A673 (cell line): ENCODE measurements at regions not wholly inside any gene's neighbourhood (a gene's known extent, or its start where the extent isn't known, plus 50 kb on each side); places are given as distances from the start of the nearest gene placed in this dataset.

Experiments used
- BruUV-seq: library from RNA; stranded (reverse); fragments of 400-500 nt; replicated peaks from 2 replicates; lab custom pipeline; 2021; lab: Mats Ljungman, UMichigan
- CTCF ChIA-PET: fragments of 300-600 bp; sonication (Branson Sonifier 250); formaldehyde crosslinking; loops from one replicate; lab custom pipeline; 2022; ENCODE audit warnings: antibody characterized with exemption; lab: Charles Lee
- POLR2A ChIA-PET: fragments of 300-600 bp; sonication (Branson Sonifier 250); formaldehyde crosslinking; loops from one replicate; lab custom pipeline; 2022; ENCODE audit warnings: antibody characterized with exemption; ENCODE audit not compliant: low non-redundant PET; lab: Charles Lee
- DNase-seq: peaks from one replicate; pipeline ENCODE4 v3.0.0-alpha.2; 2015; ENCODE audit warnings: low spot score
- H3K27ac ChIP-seq: fragments of 200-600 bp; sonication (generic); 2 replicates; pipeline ENCODE4 v1.5.1; 2016; ENCODE audit warnings: mixed run types, low read depth, mild to moderate bottlenecking, mixed read lengths, antibody characterized with exemption, low read length; ENCODE audit not compliant: poor library complexity, severe bottlenecking
- H3K27me3 ChIP-seq: fragments of 200-600 bp; sonication (generic); replicated peaks from 2 replicates; pipeline ENCODE4 v1.6.1; 2017; ENCODE audit warnings: mixed run types, low read depth, mild to moderate bottlenecking, mixed read lengths, antibody characterized with exemption, low read length; ENCODE audit not compliant: insufficient read depth, poor library complexity
- H3K36me3 ChIP-seq: fragments of 200-600 bp; sonication (generic); 2 replicates; pipeline ENCODE4 v1.6.1; 2016; ENCODE audit warnings: mixed run types, mild to moderate bottlenecking, mixed read lengths, antibody characterized with exemption, low read length; ENCODE audit not compliant: insufficient read depth, poor library complexity, severe bottlenecking
- H3K4me1 ChIP-seq: fragments of 200-600 bp; sonication (generic); 2 replicates; pipeline ENCODE4 v1.6.1; 2017; ENCODE audit warnings: mixed run types, mild to moderate bottlenecking, mixed read lengths, antibody characterized with exemption, low read length; ENCODE audit not compliant: insufficient read depth, poor library complexity, severe bottlenecking
- H3K4me3 ChIP-seq: fragments of 200-600 bp; sonication (generic); 2 replicates; pipeline ENCODE4 v1.5.1; 2016; ENCODE audit warnings: low read depth, mixed run types, mild to moderate bottlenecking, mixed read lengths, low read length; ENCODE audit not compliant: poor library complexity, severe bottlenecking
- H3K9me3 ChIP-seq: fragments of 200-600 bp; sonication (generic); 2 replicates; pipeline ENCODE4 v1.6.1; 2016; ENCODE audit warnings: mixed run types, low read depth, mild to moderate bottlenecking, mixed read lengths, antibody characterized with exemption, low read length; ENCODE audit not compliant: poor library complexity, severe bottlenecking
- EZH2 ChIP-seq: fragments of 200-600 bp; sonication (generic); IDR thresholded peaks from 2 replicates; pipeline ENCODE4 v1.6.1; 2017; ENCODE audit warnings: borderline replicate concordance, low read depth, mild to moderate bottlenecking, mixed read lengths, antibody characterized with exemption, low read length; ENCODE audit not compliant: poor library complexity, severe bottlenecking
- intact Hi-C: fragments of 100-400 bp; cut with micrococcal nuclease; formaldehyde crosslinking; loops from one replicate; pipeline ENCODE4 v1.10.0; 2022; ENCODE audit not compliant: unreplicated experiment
- TF ChIP-seq, protein P1 (sequence below): fragments of 300-800, 200-600 bp; sonication (generic); conservative IDR thresholded peaks from 2 replicates; pipeline ENCODE4 v1.5.1; 2017; ENCODE audit warnings: low read depth, mild to moderate bottlenecking, antibody characterized with exemption, low read length, moderate library complexity, mixed read lengths

DNA sequence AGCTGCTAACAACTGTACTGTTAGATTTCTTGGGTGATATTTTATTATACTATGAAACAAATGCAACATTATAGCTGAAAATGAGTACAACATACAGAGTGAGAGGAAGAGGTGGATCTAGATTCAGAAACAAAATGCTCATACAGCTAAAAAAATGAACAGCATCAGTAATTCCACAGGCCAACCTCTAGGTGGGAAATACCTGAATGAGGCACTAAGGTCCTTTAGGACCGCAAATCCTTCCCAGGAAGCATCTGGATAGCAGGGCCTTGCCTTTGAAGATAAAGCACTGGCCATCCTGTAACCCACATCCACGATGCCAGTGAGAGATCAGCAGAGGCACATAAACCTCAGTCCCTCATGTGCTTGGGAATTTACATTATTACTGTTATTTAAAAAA, 310.8 kb downstream of the YTHDC2 start:
- ChIA-PET POLR2A (no interaction called here), CTCF (no interaction called here)
- DNase-seq: no peak
- intact Hi-C loops: no loop called here
- Histone ChIP-seq H3K27me3 (no peaks in the 10 kb centered on the region), H3K36me3 (no peaks in the 10 kb centered on the region), H3K4me1 (no peaks in the 10 kb centered on the region), H3K9me3 (no peaks in the 10 kb centered on the region), H3K4me3 (no peak overlapping the region), H3K27ac (no peak overlapping the region)
- TF ChIP-seq EZH2: no peak
- TF ChIP-seq, protein P1, sequence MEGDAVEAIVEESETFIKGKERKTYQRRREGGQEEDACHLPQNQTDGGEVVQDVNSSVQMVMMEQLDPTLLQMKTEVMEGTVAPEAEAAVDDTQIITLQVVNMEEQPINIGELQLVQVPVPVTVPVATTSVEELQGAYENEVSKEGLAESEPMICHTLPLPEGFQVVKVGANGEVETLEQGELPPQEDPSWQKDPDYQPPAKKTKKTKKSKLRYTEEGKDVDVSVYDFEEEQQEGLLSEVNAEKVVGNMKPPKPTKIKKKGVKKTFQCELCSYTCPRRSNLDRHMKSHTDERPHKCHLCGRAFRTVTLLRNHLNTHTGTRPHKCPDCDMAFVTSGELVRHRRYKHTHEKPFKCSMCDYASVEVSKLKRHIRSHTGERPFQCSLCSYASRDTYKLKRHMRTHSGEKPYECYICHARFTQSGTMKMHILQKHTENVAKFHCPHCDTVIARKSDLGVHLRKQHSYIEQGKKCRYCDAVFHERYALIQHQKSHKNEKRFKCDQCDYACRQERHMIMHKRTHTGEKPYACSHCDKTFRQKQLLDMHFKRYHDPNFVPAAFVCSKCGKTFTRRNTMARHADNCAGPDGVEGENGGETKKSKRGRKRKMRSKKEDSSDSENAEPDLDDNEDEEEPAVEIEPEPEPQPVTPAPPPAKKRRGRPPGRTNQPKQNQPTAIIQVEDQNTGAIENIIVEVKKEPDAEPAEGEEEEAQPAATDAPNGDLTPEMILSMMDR: no peak
- BruUV-seq: no TSS peak

GRCh38 chr5:113825176-113825575, 311.7 kb downstream of the YTHDC2 start:
- H3K27ac ChIP-seq: no peak overlapping the region
- H3K4me3 ChIP-seq: no peak overlapping the region
- CTCF ChIA-PET: no interaction called here
- BruUV-seq: no TSS peak
- intact Hi-C loops: no loop called here
- TF ChIP-seq, protein P1: no peak
- no peaks in the 10 kb centered on the region for H3K27me3 ChIP-seq
- POLR2A ChIA-PET: no interaction called here
- H3K36me3 ChIP-seq: no peaks in the 10 kb centered on the region
- no peaks in the 10 kb centered on the region for H3K9me3 ChIP-seq
- no peaks in the 10 kb centered on the region for H3K4me1 ChIP-seq
- DNase-seq: no peak

DNA sequence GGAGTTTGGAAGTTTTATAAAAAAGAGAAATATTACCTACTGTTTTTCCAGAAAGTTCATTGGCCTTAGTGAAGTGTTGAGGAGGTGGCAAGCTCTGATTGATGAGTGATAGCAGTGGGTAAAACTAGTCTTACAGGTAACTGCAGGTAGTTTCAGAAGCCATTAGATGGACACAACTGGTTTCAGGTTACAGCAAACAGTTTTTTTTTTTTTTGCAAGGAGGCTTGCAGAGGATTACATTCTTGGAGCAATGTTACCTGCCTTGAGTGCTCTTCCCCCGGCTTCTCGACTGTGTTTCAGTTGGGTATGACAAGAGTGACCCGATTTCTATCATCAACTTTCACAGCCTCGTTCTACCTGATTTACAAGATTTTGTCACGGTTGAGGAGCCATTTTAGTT, 333.4 kb downstream of the YTHDC2 start:
- intact Hi-C loops: no loop called here
- H3K27me3 ChIP-seq: no peaks in the 10 kb centered on the region
- BruUV-seq: no TSS peak
- no peak overlapping the region for H3K27ac ChIP-seq
- no peaks in the 10 kb centered on the region for H3K36me3 ChIP-seq
- TF ChIP-seq, protein P1: no peak
- no peak for TF ChIP-seq EZH2
- H3K4me1 ChIP-seq: no peaks in the 10 kb centered on the region
- no peaks in the 10 kb centered on the region for H3K9me3 ChIP-seq
- ChIA-PET CTCF (no interaction called here), POLR2A (no interaction called here)
- H3K4me3 ChIP-seq: no peak overlapping the region
- no peak for DNase-seq
